Mesendoderm (in vitro differentiated cells): ENCODE measurements at regions not wholly inside any gene's neighbourhood (a gene's known extent, or its start where the extent isn't known, plus 50 kb on each side); places are given as distances from the start of the nearest gene placed in this dataset.

ENCODE experiments used
- DNase-seq: peaks from one replicate; pipeline ENCODE4 v3.0.0; 2013
- H2AK5ac ChIP-seq: 2 replicates; pipeline ENCODE4 v1.6.1; 2013; ENCODE audit warnings: low read length, inconsistent platforms
- H2BK120ac ChIP-seq: 2 replicates; pipeline ENCODE4 v1.6.1; 2013; ENCODE audit warnings: low read depth, mild to moderate bottlenecking, low read length, moderate library complexity, mixed read lengths
- H2BK15ac ChIP-seq: replicated peaks from 2 replicates; pipeline ENCODE4 v1.6.1; 2013; ENCODE audit warnings: low read depth, mild to moderate bottlenecking, moderate library complexity
- H2BK5ac ChIP-seq: 2 replicates; pipeline ENCODE4 v1.6.1; 2013; ENCODE audit warnings: low read length, inconsistent platforms
- H3K18ac ChIP-seq: 2 replicates; pipeline ENCODE4 v1.6.1; 2013; ENCODE audit warnings: mild to moderate bottlenecking, low read length, mixed read lengths
- H3K23ac ChIP-seq: one replicate; pipeline ENCODE4 v1.6.1; 2013; ENCODE audit warnings: low read length
- H3K27ac ChIP-seq: 2 replicates; pipeline ENCODE4 v1.5.1; 2013; ENCODE audit warnings: low read depth, mild to moderate bottlenecking, inconsistent platforms, low read length, moderate library complexity
- H3K27me3 ChIP-seq: 2 replicates; pipeline ENCODE4 v1.6.1; 2013; ENCODE audit warnings: low read length, control low read depth, mild to moderate bottlenecking, inconsistent platforms; ENCODE audit not compliant: insufficient read depth, poor library complexity
- H3K36me3 ChIP-seq: 2 replicates; pipeline ENCODE4 v1.6.1; 2013; ENCODE audit warnings: low read length, inconsistent platforms; ENCODE audit not compliant: control insufficient read depth, insufficient read depth
- H3K4ac ChIP-seq: one replicate; pipeline ENCODE4 v1.6.1; 2013; ENCODE audit warnings: low read depth, mild to moderate bottlenecking, low read length, moderate library complexity
- H3K4me1 ChIP-seq: 2 replicates; pipeline ENCODE4 v1.6.1; 2013; ENCODE audit warnings: low read depth, low read length, inconsistent platforms; ENCODE audit not compliant: control insufficient read depth
- H3K4me2 ChIP-seq: 2 replicates; pipeline ENCODE4 v1.6.1; 2013; ENCODE audit warnings: low read length
- H3K4me3 ChIP-seq: 2 replicates; pipeline ENCODE4 v1.5.1; 2013; ENCODE audit warnings: mild to moderate bottlenecking, low read length
- H3K56ac ChIP-seq: one replicate; pipeline ENCODE4 v1.6.1; 2013; ENCODE audit warnings: low read length
- H3K79me1 ChIP-seq: 2 replicates; pipeline ENCODE4 v1.6.1; 2013; ENCODE audit warnings: low read length, inconsistent platforms
- H3K79me2 ChIP-seq: 2 replicates; pipeline ENCODE4 v1.6.1; 2013; ENCODE audit warnings: mild to moderate bottlenecking, low read length; ENCODE audit not compliant: control insufficient read depth, insufficient read depth
- H3K9ac ChIP-seq: 2 replicates; pipeline ENCODE4 v1.6.1; 2013; ENCODE audit warnings: low read length, inconsistent platforms
- H4K5ac ChIP-seq: one replicate; pipeline ENCODE4 v1.6.1; 2013; ENCODE audit warnings: low read length
- H4K8ac ChIP-seq: one replicate; pipeline ENCODE4 v1.6.1; 2013; ENCODE audit warnings: low read depth, mild to moderate bottlenecking, control low read depth, low read length, moderate library complexity
- WGBS: extraction: QIAGEN DNeasy Blood & Tissue Kit; methylation state at CpG from one replicate; pipeline ENCODE4 v1.1.7; 2013; ENCODE audit warnings: low lambda C conversion rate, missing lambda C conversion rate; ENCODE audit not compliant: insufficient coverage; ENCODE audit errors: extremely low coverage; 5-methylcytosine and 5-hydroxymethylcytosine counted together

DNA sequence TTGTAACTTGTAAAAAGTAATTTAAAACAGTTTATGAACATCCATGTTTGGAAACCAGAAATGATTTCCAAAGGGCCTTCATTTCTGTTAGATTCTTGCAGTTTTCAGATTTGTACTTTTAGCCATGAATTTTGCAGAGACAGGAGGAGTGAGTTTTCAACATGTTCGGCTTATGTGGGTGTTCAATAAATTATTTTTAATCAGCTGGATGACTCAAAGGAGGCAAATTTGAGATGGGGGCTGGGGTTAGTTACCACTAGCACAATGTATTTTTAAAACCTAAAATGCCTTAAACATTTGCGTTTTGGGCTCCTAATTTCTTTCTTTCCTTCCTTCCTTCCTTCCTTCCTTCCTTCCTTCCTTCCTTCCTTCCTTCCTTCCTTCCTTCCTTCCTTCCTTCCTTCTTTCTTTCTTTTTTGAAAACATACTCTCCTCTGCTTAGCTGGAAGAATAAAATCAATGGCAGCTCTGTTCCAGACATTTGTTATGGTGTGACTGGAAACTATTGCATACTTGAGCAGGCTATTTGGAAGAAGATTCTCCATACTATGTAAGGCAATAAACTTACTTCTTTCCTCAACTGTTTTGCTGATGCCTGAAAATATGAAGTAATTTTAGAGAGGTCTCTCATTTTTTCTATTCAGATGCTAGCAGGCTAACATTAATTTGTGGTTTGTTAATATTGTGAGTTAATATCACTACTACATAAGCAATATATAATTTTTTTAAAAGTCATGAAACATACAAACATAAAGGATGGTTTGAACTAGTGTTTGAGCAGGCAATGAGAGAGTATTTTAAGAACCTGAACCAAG, 394.4 kb downstream of the NYAP2 start:
- DNase-seq = no peak
- Histone ChIP-seq H3K23ac (no peak overlapping the region), H2BK15ac (no peak overlapping the region), H3K4me2 (no peak overlapping the region), H3K4me3 (no peak overlapping the region), H2BK5ac (no peak overlapping the region), H3K79me1 (no peaks in the 10 kb centered on the region), H3K18ac (no peak overlapping the region), H2BK120ac (no peak overlapping the region), H2AK5ac (no peak overlapping the region), H3K79me2 (no peaks in the 10 kb centered on the region), H3K56ac (no peak overlapping the region), H3K27me3 (no peaks in the 10 kb centered on the region), H4K8ac (no peak overlapping the region), H3K36me3 (no peaks in the 10 kb centered on the region), H4K5ac (no peak overlapping the region), H3K4ac (no peak overlapping the region), H3K27ac (no peak overlapping the region), H3K9ac (no peak overlapping the region), H3K4me1 (no peaks in the 10 kb centered on the region)
- WGBS = no CpG with 5 or more reads among the region's 2 CpGs

- H3K4ac ChIP-seq = no peak overlapping the region
- H3K4me1 ChIP-seq = no peaks in the 10 kb centered on the region
- no peak overlapping the region for H2BK5ac ChIP-seq
- H3K27me3 ChIP-seq = no peaks in the 10 kb centered on the region
- DNase-seq = no peak
- no peak overlapping the region for H2AK5ac ChIP-seq
- no CpG with 5 or more reads among the region's 5 CpGs for WGBS
- no peak overlapping the region for H3K23ac ChIP-seq
- no peak overlapping the region for H3K9ac ChIP-seq
- H3K36me3 ChIP-seq = no peaks in the 10 kb centered on the region
- H2BK120ac ChIP-seq = no peak overlapping the region
- no peaks in the 10 kb centered on the region for H3K79me2 ChIP-seq
- no peak overlapping the region for H3K4me2 ChIP-seq
- H3K79me1 ChIP-seq = no peaks in the 10 kb centered on the region
- no peak overlapping the region for H4K5ac ChIP-seq
- no peak overlapping the region for H4K8ac ChIP-seq
- H3K4me3 ChIP-seq = no peak overlapping the region
- no peak overlapping the region for H3K27ac ChIP-seq
- no peak overlapping the region for H2BK15ac ChIP-seq
- H3K56ac ChIP-seq = no peak overlapping the region
- no peak overlapping the region for H3K18ac ChIP-seq
These were observed 389.1 kb downstream of the NYAP2 start for GRCh38 chr2:225788571-225789094.

- H3K36me3 ChIP-seq = no peaks in the 10 kb centered on the region
- no peak overlapping the region for H4K8ac ChIP-seq
- no peak overlapping the region for H2AK5ac ChIP-seq
- no peak overlapping the region for H2BK15ac ChIP-seq
- H4K5ac ChIP-seq = no peak overlapping the region
- no peak overlapping the region for H3K18ac ChIP-seq
- no peaks in the 10 kb centered on the region for H3K4me1 ChIP-seq
- no peak overlapping the region for H3K9ac ChIP-seq
- H3K4me3 ChIP-seq = no peak overlapping the region
- H2BK5ac ChIP-seq = no peak overlapping the region
- H2BK120ac ChIP-seq = no peak overlapping the region
- DNase-seq = no peak
- H3K56ac ChIP-seq = no peak overlapping the region
- H3K27ac ChIP-seq = no peak overlapping the region
- H3K4me2 ChIP-seq = no peak overlapping the region
- H3K4ac ChIP-seq = no peak overlapping the region
- H3K23ac ChIP-seq = no peak overlapping the region
- H3K27me3 ChIP-seq = no peaks in the 10 kb centered on the region
- WGBS = 100% methylated on average over 1 of the region's 2 CpGs
- H3K79me1 ChIP-seq = no peaks in the 10 kb centered on the region
- no peaks in the 10 kb centered on the region for H3K79me2 ChIP-seq
These were observed 388.0 kb downstream of the NYAP2 start for GRCh38 chr2:225787497-225787896.

DNA sequence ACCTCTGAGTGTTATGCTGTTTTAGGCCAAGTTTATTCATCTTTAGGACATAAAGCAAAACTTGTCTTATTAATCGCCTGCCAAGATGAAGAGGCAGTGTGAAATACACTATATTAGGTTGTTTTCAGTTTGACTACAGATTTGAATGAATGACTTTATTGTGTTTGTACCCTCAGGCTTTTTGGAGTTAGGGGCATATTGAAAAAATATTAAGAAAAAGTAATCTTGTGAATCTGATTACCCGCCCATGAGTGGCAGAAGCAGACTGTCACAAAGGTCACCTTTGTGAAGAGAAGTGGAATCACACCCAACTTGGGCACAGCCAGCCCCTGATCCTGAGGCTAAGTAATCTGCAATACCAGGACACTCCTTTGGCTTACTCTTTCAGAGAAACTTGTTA, 382.5 kb downstream of the NYAP2 start:
- no peak overlapping the region for H4K5ac ChIP-seq
- no peaks in the 10 kb centered on the region for H3K36me3 ChIP-seq
- no peak overlapping the region for H3K23ac ChIP-seq
- no peak overlapping the region for H3K27ac ChIP-seq
- no peaks in the 10 kb centered on the region for H3K79me2 ChIP-seq
- H3K27me3 ChIP-seq = no peaks in the 10 kb centered on the region
- no peak overlapping the region for H3K9ac ChIP-seq
- no peak overlapping the region for H3K4me2 ChIP-seq
- no peak overlapping the region for H2AK5ac ChIP-seq
- no peak overlapping the region for H2BK5ac ChIP-seq
- H3K4ac ChIP-seq = no peak overlapping the region
- no peak overlapping the region for H4K8ac ChIP-seq
- no CpG with 5 or more reads among the region's 2 CpGs for WGBS
- no peak overlapping the region for H3K56ac ChIP-seq
- H3K79me1 ChIP-seq = no peaks in the 10 kb centered on the region
- DNase-seq = no peak
- no peaks in the 10 kb centered on the region for H3K4me1 ChIP-seq
- no peak overlapping the region for H2BK15ac ChIP-seq
- no peak overlapping the region for H3K18ac ChIP-seq
- no peak overlapping the region for H3K4me3 ChIP-seq
- no peak overlapping the region for H2BK120ac ChIP-seq

GRCh38 chr2:225781145-225781544, 381.6 kb downstream of the NYAP2 start:
- no peak overlapping the region for H2BK120ac ChIP-seq
- H3K56ac ChIP-seq = no peak overlapping the region
- no peak overlapping the region for H2BK5ac ChIP-seq
- H3K79me2 ChIP-seq = no peaks in the 10 kb centered on the region
- H2BK15ac ChIP-seq = no peak overlapping the region
- no peak overlapping the region for H3K9ac ChIP-seq
- no peak overlapping the region for H3K27ac ChIP-seq
- no peak for DNase-seq
- H4K8ac ChIP-seq = no peak overlapping the region
- no peak overlapping the region for H2AK5ac ChIP-seq
- H3K4me3 ChIP-seq = no peak overlapping the region
- H3K4me1 ChIP-seq = no peaks in the 10 kb centered on the region
- H3K79me1 ChIP-seq = no peaks in the 10 kb centered on the region
- H3K36me3 ChIP-seq = no peaks in the 10 kb centered on the region
- H4K5ac ChIP-seq = no peak overlapping the region
- H3K18ac ChIP-seq = no peak overlapping the region
- no CpG with 5 or more reads among the region's 2 CpGs for WGBS
- H3K23ac ChIP-seq = no peak overlapping the region
- H3K4ac ChIP-seq = no peak overlapping the region
- no peaks in the 10 kb centered on the region for H3K27me3 ChIP-seq
- H3K4me2 ChIP-seq = no peak overlapping the region

DNA sequence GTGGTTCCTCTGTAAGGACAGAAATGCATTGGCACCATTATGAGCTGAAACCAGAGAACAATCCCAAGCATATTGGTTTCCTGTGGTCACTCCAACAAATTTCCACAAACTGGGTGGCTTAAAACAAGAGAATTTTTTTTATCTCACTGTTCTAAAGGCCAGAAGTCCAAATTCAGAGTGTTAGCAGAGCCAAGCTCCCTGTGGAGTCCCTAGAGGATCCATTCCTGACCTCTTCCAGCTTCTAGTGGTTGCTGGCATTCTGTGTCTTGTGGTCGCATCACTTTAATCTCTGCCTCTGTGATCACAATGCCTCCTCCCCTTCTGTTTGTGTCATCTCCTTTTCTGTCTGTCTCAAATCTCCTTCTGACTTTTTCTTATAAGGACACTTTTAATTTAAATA, 380.3 kb downstream of the NYAP2 start:
- Histone ChIP-seq H2BK15ac (no peak overlapping the region), H4K8ac (no peak overlapping the region), H3K79me2 (no peaks in the 10 kb centered on the region), H2AK5ac (no peak overlapping the region), H3K4me2 (no peak overlapping the region), H3K18ac (no peak overlapping the region), H3K4me3 (no peak overlapping the region), H3K23ac (no peak overlapping the region), H3K79me1 (no peaks in the 10 kb centered on the region), H3K27ac (no peak overlapping the region), H3K56ac (no peak overlapping the region), H3K4ac (no peak overlapping the region), H2BK5ac (no peak overlapping the region), H4K5ac (no peak overlapping the region), H3K9ac (no peak overlapping the region), H2BK120ac (no peak overlapping the region), H3K4me1 (no peaks in the 10 kb centered on the region), H3K27me3 (no peaks in the 10 kb centered on the region), H3K36me3 (no peaks in the 10 kb centered on the region)
- no peak for DNase-seq
- no CpG with 5 or more reads among the region's 1 CpG for WGBS
